ENCODE measurements at regions not wholly inside any gene's neighbourhood (a gene's known extent, or its start where the extent isn't known, plus 50 kb on each side); places are given as distances from the start of the nearest gene placed in this dataset.
A peak's percentile ranks its signal among the peaks of the same experiment; 100 is the strongest.

GRCh38 chr11:115784796-115785521 is 280.7 kb upstream of the CADM1 start:
- no peak overlapping the region for H3K4me3 Mint-ChIP-seq
- H3K27me3 Mint-ChIP-seq, result no peaks in the 10 kb centered on the region
- DNase-seq (no peak), ATAC-seq (no peak)
- H3K4me1 Mint-ChIP-seq, result no peaks in the 10 kb centered on the region
- peaks cover 0 to 11% of the 10 kb centered on the region in 2 donors for H3K9me3 Mint-ChIP-seq
- no peak overlapping the region for H3K27ac Mint-ChIP-seq

DNA sequence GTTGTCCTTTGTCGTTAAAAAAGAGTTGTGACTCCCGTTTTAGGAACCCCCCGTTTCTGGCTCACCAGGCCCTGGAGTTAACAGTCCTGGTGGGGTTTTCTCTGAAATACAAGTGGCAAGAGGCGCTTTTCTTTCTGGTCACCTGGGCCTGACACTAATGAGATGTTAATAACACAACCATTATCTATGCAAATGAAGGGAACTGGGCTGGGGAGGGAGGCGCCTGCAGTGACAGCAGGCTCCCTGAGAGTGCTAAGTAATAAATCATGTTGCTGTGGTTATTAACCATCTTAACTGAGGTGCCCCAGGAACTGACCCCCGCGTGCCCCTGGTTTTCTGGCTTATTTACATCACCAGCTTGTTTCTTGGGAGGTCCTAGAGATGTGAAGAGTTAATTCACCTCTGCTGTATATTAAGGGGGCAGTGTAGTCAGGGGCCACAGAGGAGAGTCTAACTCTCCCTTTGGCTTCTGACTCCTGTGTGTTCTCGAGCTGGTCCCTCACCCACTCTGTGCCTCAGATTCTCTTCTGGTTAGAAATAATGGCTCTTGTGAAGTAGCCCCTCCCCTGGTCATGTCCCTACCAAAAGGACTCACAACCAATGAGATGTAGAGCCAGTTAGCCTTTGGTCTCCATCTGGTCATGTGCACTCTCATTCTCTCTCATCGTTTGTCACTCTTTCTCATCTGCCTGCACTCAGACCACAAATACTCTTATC is 276.6 kb upstream of the CADM1 start:
- DNase-seq (no peak), ATAC-seq (no peak)
- Mint-ChIP-seq H3K9me3 (no peaks in the 10 kb centered on the region), H3K27me3 (no peaks in the 10 kb centered on the region), H3K27ac (no peak overlapping the region), H3K4me3 (no peak overlapping the region), H3K4me1 (no peaks in the 10 kb centered on the region)

GRCh38 chr11:115778928-115779650 is 274.9 kb upstream of the CADM1 start:
- Mint-ChIP-seq H3K27me3 (no peaks in the 10 kb centered on the region), H3K4me3 (no peak overlapping the region), H3K4me1 (no peaks in the 10 kb centered on the region), H3K9me3 (no peaks in the 10 kb centered on the region), H3K27ac (no peak overlapping the region)
- ATAC-seq (no peak), DNase-seq (no peak)

GRCh38 chr11:115776916-115777315 is 272.7 kb upstream of the CADM1 start:
- Mint-ChIP-seq H3K27me3 (no peaks in the 10 kb centered on the region), H3K27ac (no peak overlapping the region), H3K4me1 (no peaks in the 10 kb centered on the region), H3K4me3 (no peak overlapping the region), H3K9me3 (no peaks in the 10 kb centered on the region)
- ATAC-seq, result no peak
- no peak for DNase-seq

DNA sequence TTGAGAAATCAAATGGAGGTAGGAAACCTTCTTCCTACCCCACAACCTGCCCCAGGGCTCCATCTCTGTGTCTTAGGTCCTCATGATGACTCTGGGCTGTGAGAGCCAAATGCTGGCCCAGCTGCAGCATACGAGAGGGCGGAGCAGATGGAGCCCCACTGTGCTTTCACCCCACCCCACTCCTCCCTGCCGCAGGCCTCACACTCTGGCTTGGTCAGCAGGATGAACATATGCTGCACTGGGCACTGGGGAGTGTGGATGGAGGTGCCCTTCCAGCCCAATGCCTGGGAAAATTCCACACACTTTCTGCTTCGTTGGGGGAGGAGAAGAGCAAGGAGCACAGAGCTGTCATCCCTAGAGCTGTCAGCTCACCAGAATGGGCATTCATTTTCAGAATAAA is 271.6 kb upstream of the CADM1 start:
- H3K27me3 Mint-ChIP-seq, result no peaks in the 10 kb centered on the region
- no peak overlapping the region for H3K27ac Mint-ChIP-seq
- no peaks in the 10 kb centered on the region for H3K4me1 Mint-ChIP-seq
- no peak overlapping the region for H3K4me3 Mint-ChIP-seq
- H3K9me3 Mint-ChIP-seq, result peaks cover 0 to 3% of the 10 kb centered on the region in 2 donors
- no peak for DNase-seq
- ATAC-seq, result peak; percentile 33

DNA sequence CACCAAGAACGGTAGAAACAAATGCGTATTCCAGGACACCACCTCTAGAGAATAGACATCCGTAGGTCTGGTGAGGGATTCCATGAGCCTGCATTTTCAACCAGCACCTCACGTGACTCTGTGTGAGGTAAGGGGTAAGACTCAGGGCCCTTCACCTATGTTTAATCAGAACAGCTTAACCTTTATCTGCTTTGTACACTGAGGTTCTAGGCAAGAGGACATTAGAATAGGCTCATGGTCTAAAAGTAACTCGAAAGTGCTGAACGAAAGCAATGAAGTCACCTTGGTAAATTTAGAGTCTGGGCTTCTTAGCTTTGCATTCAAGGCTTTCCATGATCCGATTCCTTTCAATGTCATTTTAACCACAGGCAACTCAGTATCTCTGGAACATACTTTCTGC is 270.5 kb upstream of the CADM1 start:
- no peaks in the 10 kb centered on the region for H3K27me3 Mint-ChIP-seq
- H3K9me3 Mint-ChIP-seq, result peaks cover 0 to 4% of the 10 kb centered on the region in 2 donors
- H3K4me1 Mint-ChIP-seq, result no peaks in the 10 kb centered on the region
- ATAC-seq (no peak), DNase-seq (no peak)
- H3K4me3 Mint-ChIP-seq, result no peak overlapping the region
- no peak overlapping the region for H3K27ac Mint-ChIP-seq

DNA sequence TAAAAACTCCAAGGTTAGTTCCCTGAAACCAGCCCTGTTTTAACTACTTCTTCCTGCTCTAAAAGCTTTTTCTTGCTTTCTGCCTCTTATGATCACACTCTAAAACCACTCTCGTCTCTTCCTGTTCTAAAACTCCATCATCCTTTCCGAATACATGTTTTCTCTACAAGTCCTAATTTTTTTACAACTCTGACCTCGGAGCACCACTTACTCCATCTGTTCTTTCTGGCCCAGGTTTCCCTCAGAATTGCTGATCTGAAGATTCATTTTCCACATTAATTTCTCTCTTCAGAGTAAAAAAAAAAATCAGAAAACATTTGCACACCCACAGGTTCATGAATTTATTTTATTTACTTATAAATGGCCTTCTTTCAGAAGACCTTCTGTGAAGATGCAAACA is 265.7 kb upstream of the CADM1 start:
- Mint-ChIP-seq H3K27me3 (no peaks in the 10 kb centered on the region), H3K4me3 (no peak overlapping the region), H3K9me3 (peaks cover 0 to 4% of the 10 kb centered on the region in 2 donors), H3K4me1 (no peaks in the 10 kb centered on the region), H3K27ac (no peak overlapping the region)
- no peak for ATAC-seq
- DNase-seq, result no peak

DNA sequence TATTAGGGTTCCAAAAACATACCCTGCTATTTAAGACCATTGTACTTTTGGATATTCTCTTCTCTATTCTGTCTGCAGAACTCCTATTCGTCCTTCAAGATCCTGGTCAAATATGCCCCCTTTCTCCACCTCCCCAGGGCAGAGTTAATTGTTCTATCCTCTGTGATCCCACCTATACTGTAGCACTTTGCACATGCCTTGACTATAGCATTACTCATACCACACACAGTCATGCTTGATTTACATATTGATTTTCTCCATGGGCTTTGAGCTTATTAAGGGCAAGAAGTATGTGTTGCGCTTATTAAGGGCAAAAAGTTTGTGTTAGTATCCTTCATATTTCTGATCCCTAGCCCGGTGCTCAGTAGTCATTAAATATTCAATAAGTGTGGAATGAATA is 263.7 kb upstream of the CADM1 start:
- DNase-seq (no peak), ATAC-seq (no peak)
- Mint-ChIP-seq H3K27me3 (no peaks in the 10 kb centered on the region), H3K4me3 (no peak overlapping the region), H3K9me3 (peaks cover 0 to 4% of the 10 kb centered on the region in 2 donors), H3K27ac (no peak overlapping the region), H3K4me1 (no peaks in the 10 kb centered on the region)

- Mint-ChIP-seq H3K4me3 (no peak overlapping the region), H3K27ac (no peak overlapping the region), H3K27me3 (peaks cover 2% of the 10 kb centered on the region), H3K9me3 (peaks cover 0 to 4% of the 10 kb centered on the region in 2 donors), H3K4me1 (no peaks in the 10 kb centered on the region)
- ATAC-seq (no peak), DNase-seq (no peak)
Measured at GRCh38 chr11:115767047-115767802, 263.0 kb upstream of the CADM1 start.

DNA sequence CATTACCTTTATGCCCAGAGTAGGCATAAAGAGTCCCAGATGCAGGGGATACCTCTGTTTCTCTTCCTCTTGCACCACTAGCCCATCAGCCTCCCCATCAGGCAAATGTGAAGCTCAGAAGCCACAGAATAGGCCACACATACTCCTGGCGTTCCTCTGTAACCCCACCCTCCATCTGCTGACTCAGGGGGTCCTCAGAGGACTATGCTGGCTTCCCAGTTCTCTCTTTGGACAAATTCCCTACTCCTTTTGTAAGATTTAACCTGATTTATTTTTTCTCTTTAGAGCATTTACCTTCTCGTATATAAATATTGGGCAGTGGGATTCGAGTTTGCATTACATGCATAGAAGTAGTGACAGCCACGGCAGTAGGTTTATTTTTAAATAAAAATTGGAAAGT is 262.3 kb upstream of the CADM1 start:
- DNase-seq (no peak), ATAC-seq (no peak)
- Mint-ChIP-seq H3K4me3 (no peak overlapping the region), H3K9me3 (peaks cover 0 to 4% of the 10 kb centered on the region in 2 donors), H3K27me3 (peaks cover 9% of the 10 kb centered on the region), H3K4me1 (no peaks in the 10 kb centered on the region), H3K27ac (no peak overlapping the region)

DNA sequence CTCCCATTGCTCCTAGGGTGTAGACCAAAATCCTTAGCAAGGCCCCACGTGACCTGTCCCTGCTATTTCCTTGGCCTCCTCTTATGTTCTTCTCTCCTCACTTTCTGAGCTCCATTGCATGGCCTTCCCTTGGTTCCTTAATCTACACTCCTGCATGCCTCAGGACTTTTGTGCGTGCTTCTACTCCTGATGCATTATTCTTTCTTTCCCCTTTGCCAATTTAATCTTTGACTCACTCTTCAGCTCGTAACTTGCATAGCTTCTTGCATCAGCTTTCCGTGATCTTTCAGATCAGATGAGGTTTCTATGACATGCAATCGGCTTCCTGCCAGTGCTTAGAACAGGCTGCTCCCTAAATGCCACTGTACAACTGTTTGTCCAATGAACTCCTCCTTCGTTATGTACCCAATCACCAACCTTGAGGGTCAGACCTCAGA is 261.6 kb upstream of the CADM1 start:
- Mint-ChIP-seq H3K4me1 (no peaks in the 10 kb centered on the region), H3K9me3 (peaks cover 0 to 1% of the 10 kb centered on the region in 2 donors), H3K27me3 (peaks cover 13% of the 10 kb centered on the region), H3K27ac (no peak overlapping the region), H3K4me3 (no peak overlapping the region)
- ATAC-seq (no peak), DNase-seq (no peak)

- ATAC-seq (no peak), DNase-seq (no peak)
- Mint-ChIP-seq H3K4me1 (no peaks in the 10 kb centered on the region), H3K4me3 (no peak overlapping the region), H3K9me3 (no peaks in the 10 kb centered on the region), H3K27me3 (peaks cover 30% of the 10 kb centered on the region), H3K27ac (no peak overlapping the region)
Measured at GRCh38 chr11:115764176-115764575, 260.0 kb upstream of the CADM1 start.

DNA sequence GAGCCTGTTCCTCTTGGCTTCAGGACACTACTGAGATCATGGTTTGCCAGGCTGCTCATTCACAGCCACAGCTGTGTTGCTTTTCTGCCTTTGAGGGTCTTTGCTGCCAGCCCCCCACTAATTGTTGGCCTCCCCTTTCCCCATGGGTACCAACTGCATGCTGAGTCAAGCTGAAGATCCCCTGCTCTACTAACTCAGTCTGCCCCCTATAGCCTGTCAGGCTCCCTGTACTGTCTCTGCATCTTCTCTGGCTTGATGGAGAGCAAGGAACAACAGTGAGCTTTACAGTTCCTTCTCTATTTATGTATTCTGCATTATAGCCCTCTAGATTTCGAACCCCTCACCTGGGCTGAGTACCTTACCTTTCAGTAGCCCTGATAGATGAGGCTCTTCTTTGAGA is 257.6 kb upstream of the CADM1 start:
- Mint-ChIP-seq H3K4me1 (no peaks in the 10 kb centered on the region), H3K27ac (no peak overlapping the region), H3K9me3 (no peaks in the 10 kb centered on the region), H3K27me3 (peaks cover 53% of the 10 kb centered on the region), H3K4me3 (no peak overlapping the region)
- DNase-seq (no peak), ATAC-seq (no peak)

DNA sequence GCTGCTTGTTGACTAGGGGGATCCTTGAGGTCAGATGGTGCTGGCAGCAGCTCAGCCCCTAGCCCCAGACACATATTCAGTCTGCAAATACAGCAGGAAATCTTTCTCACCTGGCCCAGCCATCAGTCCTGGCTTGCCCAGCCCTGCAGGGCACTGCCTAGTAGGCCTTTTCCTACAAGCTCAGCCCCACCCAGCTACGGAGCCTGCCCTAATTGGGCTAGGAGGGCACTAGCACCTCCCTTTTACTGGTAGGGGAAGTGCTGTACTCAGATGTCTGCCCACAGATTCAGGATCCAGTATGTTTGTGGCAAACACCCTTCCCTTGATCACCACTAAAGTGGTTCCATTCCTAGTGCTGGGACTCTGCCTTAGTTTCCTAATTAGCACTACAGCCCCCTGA is 257.1 kb upstream of the CADM1 start:
- no peak overlapping the region for H3K27ac Mint-ChIP-seq
- H3K4me1 Mint-ChIP-seq, result no peaks in the 10 kb centered on the region
- DNase-seq (no peak), ATAC-seq (no peak)
- H3K27me3 Mint-ChIP-seq, result peaks cover 58% of the 10 kb centered on the region
- no peak overlapping the region for H3K4me3 Mint-ChIP-seq
- no peaks in the 10 kb centered on the region for H3K9me3 Mint-ChIP-seq

- no peak overlapping the region for H3K27ac Mint-ChIP-seq
- ATAC-seq, result peak; percentile 39
- no peak for DNase-seq
- no peaks in the 10 kb centered on the region for H3K4me1 Mint-ChIP-seq
- no peaks in the 10 kb centered on the region for H3K9me3 Mint-ChIP-seq
- no peak overlapping the region for H3K4me3 Mint-ChIP-seq
- peaks cover 60% of the 10 kb centered on the region for H3K27me3 Mint-ChIP-seq
Measured at GRCh38 chr11:115760461-115761320, 256.5 kb upstream of the CADM1 start.
